ENCODE measurements at regions not wholly inside any gene's neighbourhood (a gene's known extent, or its start where the extent isn't known, plus 50 kb on each side); places are given as distances from the start of the nearest gene placed in this dataset.

- Mint-ChIP-seq H3K36me3 (no peaks in the 10 kb centered on the region), H3K9me3 (peaks cover 6% of the 10 kb centered on the region), H3K27ac (no peak overlapping the region), H3K4me1 (no peaks in the 10 kb centered on the region), H3K4me3 (no peak overlapping the region), H3K27me3 (ENCODE audit: low read depth) (peaks cover 3% of the 10 kb centered on the region)
- DNase-seq (ENCODE audit: low spot score in 2 of 2, unreplicated experiment in 2 of 2): no peak
- no peak for TF ChIP-seq CTCF (IDR thresholded peaks at IDR 0.05; ENCODE audit: unreplicated experiment)
These were observed 131.4 kb upstream of the LHCGR start for GRCh38 chr2:48886919-48887318.

- H3K36me3 Mint-ChIP-seq: no peaks in the 10 kb centered on the region
- H3K4me1 Mint-ChIP-seq: no peaks in the 10 kb centered on the region
- peaks cover 6% of the 10 kb centered on the region for H3K9me3 Mint-ChIP-seq
- no peak overlapping the region for H3K4me3 Mint-ChIP-seq
- no peak overlapping the region for H3K27ac Mint-ChIP-seq
- no peak for TF ChIP-seq CTCF (IDR thresholded peaks at IDR 0.05; ENCODE audit: unreplicated experiment)
- H3K27me3 Mint-ChIP-seq (ENCODE audit: low read depth): peaks cover 1% of the 10 kb centered on the region
- DNase-seq (ENCODE audit: low spot score in 2 of 2, unreplicated experiment in 2 of 2): no peak
These were observed 130.3 kb upstream of the LHCGR start for GRCh38 chr2:48885841-48886240.

- no peak for DNase-seq (ENCODE audit: low spot score in 2 of 2, unreplicated experiment in 2 of 2)
- H3K4me3 Mint-ChIP-seq: no peak overlapping the region
- peaks cover 4% of the 10 kb centered on the region for H3K27me3 Mint-ChIP-seq (ENCODE audit: low read depth)
- H3K27ac Mint-ChIP-seq: no peak overlapping the region
- peaks cover 6% of the 10 kb centered on the region for H3K9me3 Mint-ChIP-seq
- H3K36me3 Mint-ChIP-seq: no peaks in the 10 kb centered on the region
- TF ChIP-seq CTCF (IDR thresholded peaks at IDR 0.05; ENCODE audit: unreplicated experiment): no peak
- no peaks in the 10 kb centered on the region for H3K4me1 Mint-ChIP-seq
These were observed 128.1 kb upstream of the LHCGR start for GRCh38 chr2:48883661-48884060.

GRCh38 chr2:48874282-48874681, 118.8 kb upstream of the LHCGR start:
- H3K4me1 Mint-ChIP-seq: peaks cover 14% of the 10 kb centered on the region
- TF ChIP-seq CTCF (IDR thresholded peaks at IDR 0.05; ENCODE audit: unreplicated experiment): no peak
- no peaks in the 10 kb centered on the region for H3K36me3 Mint-ChIP-seq
- H3K4me3 Mint-ChIP-seq: no peak overlapping the region
- no peak overlapping the region for H3K27ac Mint-ChIP-seq
- DNase-seq (ENCODE audit: low spot score in 2 of 2, unreplicated experiment in 2 of 2): no peak
- H3K27me3 Mint-ChIP-seq (ENCODE audit: low read depth): no peaks in the 10 kb centered on the region
- H3K9me3 Mint-ChIP-seq: no peaks in the 10 kb centered on the region

- Mint-ChIP-seq H3K27ac (no peak overlapping the region), H3K9me3 (no peaks in the 10 kb centered on the region), H3K4me3 (no peak overlapping the region), H3K4me1 (peaks cover 14% of the 10 kb centered on the region), H3K36me3 (no peaks in the 10 kb centered on the region), H3K27me3 (ENCODE audit: low read depth) (no peaks in the 10 kb centered on the region)
- TF ChIP-seq CTCF (IDR thresholded peaks at IDR 0.05; ENCODE audit: unreplicated experiment): no peak
- no peak for DNase-seq (ENCODE audit: low spot score in 2 of 2, unreplicated experiment in 2 of 2)
These were observed 118.1 kb upstream of the LHCGR start for GRCh38 chr2:48873666-48874065.

- Mint-ChIP-seq H3K9me3 (no peaks in the 10 kb centered on the region), H3K27ac (peak overlapping the region; percentile 37), H3K4me1 (peaks cover 14% of the 10 kb centered on the region), H3K27me3 (ENCODE audit: low read depth) (no peaks in the 10 kb centered on the region), H3K36me3 (no peaks in the 10 kb centered on the region), H3K4me3 (no peak overlapping the region)
- no peak for TF ChIP-seq CTCF (IDR thresholded peaks at IDR 0.05; ENCODE audit: unreplicated experiment)
- DNase-seq (ENCODE audit: low spot score in 2 of 2, unreplicated experiment in 2 of 2): no peak
These were observed 115.4 kb upstream of the LHCGR start for GRCh38 chr2:48870942-48871341.

All from mesothelial cell of epicardium (in vitro differentiated cells).